Sciatic nerve (tissue), 2 donors: ENCODE measurements at regions not wholly inside any gene's neighbourhood (a gene's known extent, or its start where the extent isn't known, plus 50 kb on each side); places are given as distances from the start of the nearest gene placed in this dataset.

Source experiments
- ATAC-seq: fragments of 200-7000 bp; cut with Tn5 transposase; one replicate; pipeline ENCODE4 v1.9.1; 2020; ENCODE audit warnings: mild to moderate bottlenecking, moderate library complexity
- DNase-seq: peaks from one replicate; pipeline ENCODE4 v3.0.0-alpha.2; 2020; ENCODE audit warnings: low spot score
- intact Hi-C: fragments of 100-400 bp; cut with DNase I; formaldehyde crosslinking; loops from one replicate; pipeline ENCODE4 v1.14.2; 2022
- donor health status: DM: no; HTN: no; CAD: no.
- donor health status: DM: no; HTN: no; CAD: no.

DNA sequence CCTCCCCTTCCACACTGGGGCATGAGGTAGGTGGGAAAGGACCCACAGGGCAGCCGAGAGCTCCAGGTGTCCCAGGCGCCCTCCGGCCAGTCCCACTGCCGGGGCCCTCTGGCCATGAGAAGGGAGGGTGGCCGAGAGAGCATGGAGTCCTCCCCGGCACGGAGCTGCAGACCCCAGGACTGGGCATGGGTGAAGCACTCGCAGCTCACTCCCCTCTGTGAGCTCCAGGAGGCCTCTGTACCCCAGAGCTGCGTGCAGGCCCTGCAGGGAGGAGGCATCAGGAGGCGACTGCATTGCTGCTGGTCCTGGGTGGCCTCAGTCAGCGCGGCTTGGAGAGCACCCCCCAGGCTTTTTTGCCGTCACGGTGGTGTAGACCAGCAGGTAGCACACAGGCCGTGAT is 80.1 kb upstream of the TTC34 start:
- ATAC-seq (no peak), DNase-seq (no peak)
- intact Hi-C loops, result loop anchor here (1.0 kb wide), 1 partner anchor 551 kb away; no protein-coding TSS in a partner anchor

DNA sequence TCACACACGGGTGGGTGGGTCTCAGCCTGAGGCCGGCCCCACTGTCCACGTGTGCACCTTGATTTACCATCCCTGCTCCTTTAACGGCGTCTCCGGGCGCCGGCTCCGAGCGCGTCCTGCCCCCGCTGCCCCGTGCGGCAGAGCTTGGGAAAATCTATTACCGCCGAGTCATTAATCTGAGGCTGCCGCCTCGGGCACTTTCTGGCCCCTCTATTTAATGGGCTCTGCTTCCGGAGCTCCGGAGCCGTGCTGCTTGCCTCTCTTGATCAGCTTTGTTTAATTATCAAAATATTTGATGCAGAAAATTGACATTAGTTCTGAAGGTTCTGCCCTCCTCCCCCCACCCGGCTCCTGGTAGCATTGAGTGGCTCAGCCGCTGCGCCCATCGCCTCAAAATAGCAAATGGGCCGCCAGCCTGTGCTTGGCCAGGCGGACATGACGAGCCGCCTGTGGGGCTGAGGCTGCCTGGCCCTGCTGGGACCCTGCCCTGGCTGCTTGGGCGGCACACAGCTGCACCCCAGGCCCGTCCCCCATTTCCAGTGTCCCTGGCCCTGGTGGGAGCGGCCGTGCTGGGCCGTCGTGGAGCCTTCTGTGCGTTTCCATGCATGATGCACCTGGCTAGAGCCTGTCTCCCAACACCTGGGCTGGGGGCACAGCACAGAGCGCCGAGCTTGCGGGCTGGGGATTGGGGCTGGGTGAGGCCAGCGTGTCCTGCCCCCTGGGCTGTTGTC is 81.6 kb upstream of the TTC34 start:
- ATAC-seq (no peak), DNase-seq (no peak)
- intact Hi-C loops, result no loop called here

DNA sequence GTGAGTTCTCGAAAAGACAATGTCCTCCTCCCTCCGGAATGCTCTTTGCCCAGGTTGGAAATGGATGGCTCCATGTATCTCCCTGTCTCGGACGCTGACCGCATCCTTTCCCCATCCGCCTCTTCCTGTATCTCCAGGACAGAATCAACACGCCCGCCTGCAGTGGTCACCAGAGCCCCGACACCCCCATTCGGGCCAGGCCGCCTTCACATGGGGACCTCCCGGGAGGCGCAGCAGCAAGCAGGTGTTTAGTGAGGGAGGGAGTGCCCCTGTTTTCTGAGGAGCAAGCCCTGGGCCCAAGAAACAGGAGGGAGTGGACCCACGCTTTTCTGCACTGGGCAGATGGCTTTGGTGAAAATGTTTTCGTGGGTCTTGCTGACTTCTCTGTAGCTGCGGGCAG is 83.5 kb upstream of the TTC34 start:
- intact Hi-C loops, result no loop called here
- DNase-seq (no peak), ATAC-seq (no peak)

DNA sequence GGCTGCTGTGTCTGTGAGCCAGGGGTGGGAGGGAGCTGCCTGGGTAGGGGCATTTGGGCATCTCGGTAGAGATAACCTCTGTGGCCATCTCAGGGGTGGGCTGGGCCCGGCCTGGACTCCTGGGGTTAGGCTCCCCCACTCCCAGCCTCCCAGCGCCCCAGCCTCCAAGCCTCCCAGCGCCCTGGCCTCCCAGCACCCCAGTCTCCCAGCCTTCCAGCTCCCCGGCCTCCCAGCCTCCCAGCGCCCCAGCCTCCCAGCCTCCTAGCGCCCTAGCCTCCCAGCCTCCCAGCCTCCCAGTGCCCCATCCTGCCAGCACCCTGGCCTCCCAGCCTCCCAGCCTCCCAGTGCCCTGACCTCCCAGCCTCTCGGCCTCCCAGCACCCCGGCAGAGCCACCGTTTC is 85.1 kb upstream of the TTC34 start:
- no peak for DNase-seq
- intact Hi-C loops, result no loop called here
- ATAC-seq, result no peak

DNA sequence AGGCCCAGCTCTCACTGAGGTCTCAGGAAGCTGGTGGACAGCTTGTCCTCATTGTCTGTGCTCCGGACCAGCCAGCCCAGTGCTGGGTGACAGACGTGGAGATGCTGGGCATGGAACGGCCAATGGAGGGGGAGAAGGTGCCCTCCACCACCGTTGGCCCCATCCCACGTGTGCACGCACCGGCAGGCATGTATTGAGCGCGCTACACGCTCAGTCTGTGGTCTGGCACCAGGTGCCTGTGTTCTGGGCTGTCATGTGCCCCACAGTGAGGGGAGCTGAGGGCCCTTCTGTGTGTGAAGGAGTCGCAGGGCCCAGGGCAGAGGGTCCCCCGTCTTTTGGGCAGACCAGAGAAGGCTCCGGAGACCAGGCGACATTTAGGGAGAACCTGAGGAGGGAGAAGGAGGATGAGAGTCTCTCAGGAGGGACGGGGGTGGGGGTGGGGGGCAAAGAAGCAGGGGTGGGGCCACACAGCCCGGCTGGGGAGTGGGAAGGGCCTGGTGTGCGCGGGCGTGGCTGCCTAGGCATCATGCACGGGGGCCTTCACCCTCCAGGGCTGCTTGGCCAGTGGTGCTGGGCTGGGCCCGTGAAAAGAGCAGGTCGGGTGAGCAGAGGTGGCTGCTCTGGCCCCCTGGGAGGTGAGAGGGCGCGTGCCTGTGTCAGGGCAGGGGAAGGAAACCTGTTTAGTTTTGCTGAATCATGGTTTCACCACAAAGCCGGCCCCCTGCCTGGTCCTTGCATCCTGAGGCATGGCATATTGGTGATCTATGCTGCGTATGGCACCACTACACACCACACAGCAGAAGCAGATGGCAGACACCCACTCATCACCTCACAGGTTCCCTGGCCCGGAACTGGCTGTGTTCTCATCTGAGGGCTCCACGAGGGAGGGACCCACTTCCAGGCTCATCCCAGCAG is 86.7 kb upstream of the TTC34 start:
- intact Hi-C loops, result no loop called here
- ATAC-seq, result no peak

DNA sequence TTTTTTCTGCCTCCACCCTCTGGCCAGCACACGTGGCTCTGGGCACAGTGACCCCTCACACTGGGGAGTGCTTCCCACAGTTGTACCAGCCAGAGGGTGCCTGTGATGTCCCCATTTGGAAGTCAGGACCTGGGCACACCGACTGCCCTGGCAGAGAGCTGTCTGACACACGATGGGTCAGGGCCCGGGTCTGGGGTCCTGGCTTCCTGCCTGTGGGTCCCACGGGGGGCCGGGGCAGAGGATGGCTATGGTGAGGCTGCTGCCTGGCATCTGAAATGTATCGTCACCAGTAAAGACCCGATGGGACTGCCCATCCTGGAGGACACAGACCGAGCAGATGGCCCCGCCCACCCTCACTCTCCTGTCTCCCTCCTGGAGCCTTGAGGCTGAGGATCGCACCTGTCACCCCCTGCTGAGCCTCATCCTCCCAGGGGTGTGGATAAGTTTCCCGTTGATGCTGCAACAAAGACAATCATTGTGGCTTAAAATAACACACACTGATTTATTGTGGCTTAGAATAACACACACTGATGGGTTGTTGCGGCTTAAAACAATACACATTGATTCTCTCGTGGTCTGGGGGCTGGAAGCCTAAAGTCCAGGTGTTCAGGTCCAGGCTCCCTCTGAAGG is 88.8 kb upstream of the TTC34 start:
- intact Hi-C loops, result no loop called here
- ATAC-seq (no peak), DNase-seq (no peak)

More for the DNA sequence above, 86.7 kb upstream of the TTC34 start:
- DNase-seq, result no peak

DNA sequence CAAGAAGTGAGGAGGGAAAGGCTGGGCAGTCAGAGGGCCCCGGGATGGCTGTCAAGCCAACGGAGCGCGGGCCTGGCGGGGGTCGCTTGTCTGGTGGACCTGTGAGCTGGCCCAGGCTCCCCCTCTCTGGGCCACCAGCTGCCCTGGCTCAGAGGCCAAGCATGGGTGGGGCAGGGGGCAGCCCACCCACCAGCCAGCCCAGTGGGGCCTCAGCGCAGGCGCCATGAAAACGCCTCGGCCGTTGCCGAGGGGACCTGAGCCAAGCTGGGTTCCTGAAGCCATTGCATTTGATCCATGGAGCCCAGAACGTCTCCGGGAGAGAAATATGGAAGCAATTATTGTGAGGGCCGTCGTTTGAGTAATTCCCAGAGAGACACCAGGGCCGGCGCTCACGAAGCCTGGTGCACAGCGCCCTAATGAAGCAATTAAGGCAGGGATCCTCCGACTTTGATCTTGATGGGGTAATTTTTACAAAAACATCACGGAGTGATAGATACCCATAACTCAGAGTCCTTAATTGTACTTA is 90.5 kb upstream of the TTC34 start:
- DNase-seq (no peak), ATAC-seq (no peak)
- intact Hi-C loops, result no loop called here

DNA sequence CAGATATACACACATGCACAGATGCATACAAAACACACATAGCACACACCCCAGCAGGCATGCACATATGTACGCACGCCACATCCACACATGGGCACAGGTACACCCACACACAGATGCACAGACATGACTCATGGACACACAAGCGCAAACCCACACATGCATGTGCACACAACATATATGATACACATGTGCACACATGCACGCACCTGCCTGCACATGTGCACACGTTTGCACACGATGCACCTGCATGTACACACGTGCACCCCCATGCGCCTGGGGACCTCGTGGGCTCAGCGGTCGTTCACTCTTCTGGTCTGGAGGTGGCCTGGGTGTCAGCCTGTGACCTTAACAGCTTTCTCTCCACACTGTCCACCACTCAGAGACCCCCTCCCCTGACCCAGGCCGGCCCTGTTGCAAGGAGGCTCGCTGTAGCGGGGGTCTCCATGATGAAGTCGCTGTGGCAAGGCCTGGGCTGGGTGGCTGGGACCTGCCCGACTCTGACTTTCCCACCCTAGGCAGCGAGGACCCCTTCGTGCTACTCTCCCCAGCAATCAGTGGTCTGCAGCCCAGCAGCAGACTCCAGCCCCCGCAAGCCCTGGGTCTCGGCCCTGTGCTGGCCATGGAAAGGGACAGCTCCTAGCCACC is 92.1 kb upstream of the TTC34 start:
- no peak for ATAC-seq
- intact Hi-C loops, result no loop called here

DNA sequence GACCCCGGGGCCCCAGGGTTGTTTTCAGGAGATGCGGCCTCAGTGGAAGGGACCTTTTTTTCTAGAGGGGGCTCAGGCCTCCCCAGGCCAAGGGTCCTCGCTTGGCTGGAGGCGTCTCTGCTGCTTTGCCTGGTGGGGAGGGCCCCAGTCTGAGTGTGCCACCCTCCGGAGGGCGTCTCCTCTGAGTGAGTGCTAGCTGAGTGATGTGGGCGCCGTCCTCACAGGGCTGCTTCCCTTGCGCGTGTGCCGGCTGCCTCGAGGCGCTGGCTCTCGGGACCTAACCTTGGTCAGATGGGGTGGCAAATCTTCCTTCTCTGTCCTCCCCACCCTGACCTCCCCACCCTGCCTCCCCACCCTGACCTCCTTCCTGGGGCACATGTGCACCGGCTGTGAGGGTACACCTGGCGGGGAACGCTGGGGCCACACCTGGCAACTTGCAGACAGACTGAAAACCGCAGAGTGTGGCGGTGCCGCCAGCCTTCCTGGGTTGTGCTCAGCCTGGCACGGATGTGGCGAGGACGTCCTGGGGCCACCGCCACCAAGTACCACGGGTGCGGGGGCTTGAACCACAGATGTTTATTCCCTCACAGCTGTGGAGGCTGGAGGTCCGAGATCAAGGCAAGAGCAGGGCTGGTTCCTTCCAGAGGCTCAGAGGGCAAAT is 93.0 kb upstream of the TTC34 start:
- intact Hi-C loops, result no loop called here
- DNase-seq (no peak), ATAC-seq (no peak)

More for the DNA sequence above, 92.1 kb upstream of the TTC34 start:
- DNase-seq, result no peak

DNA sequence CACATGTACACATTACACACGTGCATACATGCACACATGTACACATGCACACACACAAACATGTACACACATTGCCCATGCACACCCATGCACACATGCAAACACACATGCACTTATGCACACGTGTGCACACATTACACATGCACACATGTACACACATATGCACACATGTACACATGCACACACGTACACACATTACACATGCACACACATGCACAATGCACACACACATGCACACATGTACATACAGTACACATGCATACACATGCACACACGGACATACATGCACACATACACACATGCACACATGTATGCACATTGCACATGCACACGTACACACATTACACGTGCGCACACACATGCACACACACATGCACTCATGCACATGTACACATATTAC is 95.3 kb upstream of the TTC34 start:
- ATAC-seq (no peak), DNase-seq (no peak)
- intact Hi-C loops, result no loop called here

DNA sequence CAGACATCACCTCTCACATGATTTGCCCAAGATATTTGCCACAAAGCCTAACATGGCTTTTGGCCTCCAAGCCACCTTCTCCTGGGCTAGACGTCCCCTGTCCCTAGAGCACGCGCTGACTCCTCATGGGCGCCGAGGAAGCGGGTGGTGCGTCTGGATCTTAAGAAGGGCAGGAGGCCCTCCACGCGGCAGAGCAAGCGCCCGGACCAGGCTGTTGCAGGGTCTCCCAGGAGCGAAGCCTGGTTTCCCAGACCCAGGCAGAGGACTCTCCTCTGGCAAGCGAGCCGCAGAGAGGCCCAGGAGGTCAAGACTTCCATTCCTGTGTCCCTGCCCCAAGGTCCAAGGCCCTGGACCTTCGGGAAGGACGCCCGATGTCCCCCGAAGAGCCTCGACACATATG is 101.7 kb upstream of the TTC34 start:
- ATAC-seq (no peak), DNase-seq (no peak)
- intact Hi-C loops, result no loop called here

DNA sequence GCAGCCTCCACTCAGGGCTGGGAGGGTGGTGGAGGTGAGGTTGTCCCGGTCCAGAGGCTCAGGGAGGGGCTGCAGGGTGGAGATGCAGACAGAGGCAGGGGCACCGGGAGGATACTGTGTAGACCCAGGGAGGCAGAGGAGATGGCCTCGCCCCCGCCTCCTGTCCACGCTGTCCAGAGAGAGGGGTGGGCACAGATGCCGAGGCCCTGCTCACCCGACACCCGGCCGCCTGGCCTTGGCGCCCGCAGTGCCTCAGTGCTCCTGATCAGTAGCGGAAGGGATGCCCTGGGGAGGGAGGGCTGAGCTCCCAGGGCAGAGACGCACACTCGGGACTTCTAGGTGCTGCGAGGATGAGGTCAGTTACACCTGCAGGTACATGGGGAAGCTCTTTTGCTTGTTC is 102.7 kb upstream of the TTC34 start:
- intact Hi-C loops, result no loop called here

DNA sequence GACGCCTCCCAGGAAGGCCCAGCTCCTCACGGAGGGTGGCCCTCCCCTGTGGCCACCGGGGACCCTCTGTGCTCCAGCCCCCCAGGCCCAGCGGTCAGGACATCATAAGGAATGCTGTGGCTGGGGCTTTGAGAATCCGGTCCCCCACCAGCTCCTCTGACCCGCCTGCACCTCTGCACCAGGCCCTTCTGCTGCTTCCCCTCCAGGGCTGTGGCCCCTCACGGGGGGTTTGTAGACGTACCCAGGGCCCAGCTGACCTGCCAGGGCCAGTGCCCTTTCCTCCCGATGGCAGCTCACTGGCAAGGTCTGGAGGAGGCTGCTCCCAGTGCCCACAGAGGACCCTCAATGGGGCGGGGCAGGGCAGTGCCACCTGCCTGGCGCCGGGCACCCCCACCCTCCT is 103.9 kb upstream of the TTC34 start:
- ATAC-seq, result no peak
- intact Hi-C loops, result no loop called here

More for the DNA sequence above, 102.7 kb upstream of the TTC34 start:
- no peak for DNase-seq
- ATAC-seq, result no peak

DNA sequence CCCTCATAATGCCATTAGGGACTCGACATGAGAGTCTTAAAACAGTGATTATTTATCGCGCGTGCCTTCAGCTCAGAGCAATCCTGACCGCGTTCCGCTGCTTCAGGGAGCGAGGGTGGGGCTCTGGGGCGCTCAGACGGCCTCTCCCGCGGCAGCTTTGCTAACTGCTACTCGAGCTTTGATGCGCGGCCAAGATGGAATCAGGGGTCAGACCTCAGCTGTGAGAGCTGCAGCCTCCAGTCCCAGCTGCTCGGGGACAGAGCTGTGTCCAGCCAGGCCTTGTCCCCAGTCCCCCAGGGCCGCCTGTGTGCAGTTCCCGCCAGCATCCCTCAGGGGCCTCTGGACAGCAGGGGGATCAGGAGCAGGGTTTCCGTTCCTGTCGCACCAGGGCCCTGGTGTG is 104.6 kb upstream of the TTC34 start:
- intact Hi-C loops, result no loop called here

More for the DNA sequence above, 103.9 kb upstream of the TTC34 start:
- no peak for DNase-seq

DNA sequence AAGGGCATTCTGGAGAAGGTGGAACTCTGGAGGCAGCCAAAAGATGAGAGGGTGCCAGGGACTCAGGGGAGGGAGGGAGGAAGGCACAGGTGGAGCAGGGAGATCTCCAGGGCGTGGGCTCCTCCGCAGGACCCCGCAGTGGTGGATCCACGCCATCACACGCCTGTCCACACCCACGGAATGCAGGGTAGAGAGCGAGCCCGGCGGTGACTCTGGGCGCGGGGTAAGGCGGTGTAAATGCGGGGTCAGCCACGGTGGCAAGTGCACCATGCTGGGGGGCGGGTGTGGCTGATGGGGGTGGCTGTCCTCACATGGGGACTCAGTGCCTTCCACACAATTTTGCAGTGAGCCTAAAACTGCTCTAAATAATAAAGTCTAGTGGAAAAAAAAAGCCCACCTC is 105.1 kb upstream of the TTC34 start:
- ATAC-seq, result no peak
- intact Hi-C loops, result no loop called here
- DNase-seq, result no peak

More for the DNA sequence above, 104.6 kb upstream of the TTC34 start:
- no peak for DNase-seq
- ATAC-seq, result no peak

DNA sequence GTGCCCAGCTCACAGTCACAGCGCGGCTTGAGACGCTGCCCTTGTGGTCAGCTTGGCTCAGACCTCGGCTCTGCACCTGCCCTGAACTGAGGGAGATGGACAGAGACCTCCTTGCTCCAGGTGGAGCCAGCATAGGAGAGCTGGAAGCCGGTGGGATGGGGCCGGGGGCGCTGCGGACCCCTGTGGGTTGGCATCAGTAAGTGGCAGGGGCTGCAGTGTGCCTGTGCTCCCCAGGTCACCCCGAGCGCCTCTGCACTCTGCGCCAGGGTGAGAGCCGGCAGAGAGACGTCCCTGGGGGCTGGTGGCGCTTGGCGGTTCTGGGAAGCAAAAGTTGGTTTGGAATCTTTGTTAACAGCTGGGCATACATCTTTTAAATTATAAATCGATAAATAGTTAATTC is 105.6 kb upstream of the TTC34 start:
- intact Hi-C loops, result no loop called here
- no peak for DNase-seq
- no peak for ATAC-seq

DNA sequence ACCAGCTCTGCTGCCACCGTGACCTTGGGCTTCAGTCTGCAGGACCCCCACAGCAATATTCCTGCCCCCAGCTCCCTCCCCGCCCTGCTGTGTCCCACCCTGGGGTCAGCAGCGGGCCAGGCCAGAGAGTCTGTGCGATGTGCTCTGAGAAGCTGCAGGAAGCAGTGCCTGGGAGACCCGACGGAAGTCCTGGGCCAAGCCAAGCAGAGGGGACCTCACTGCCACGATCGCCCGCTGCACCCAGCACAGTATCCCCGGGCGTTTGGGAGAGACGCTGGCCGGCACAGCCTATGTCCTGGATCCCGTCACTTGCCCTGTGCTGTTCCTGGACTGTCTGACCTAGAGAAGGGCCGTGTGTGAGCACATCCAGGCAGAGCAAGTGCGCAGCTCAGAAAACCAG is 106.6 kb upstream of the TTC34 start:
- DNase-seq (no peak), ATAC-seq (no peak)
- intact Hi-C loops, result no loop called here

DNA sequence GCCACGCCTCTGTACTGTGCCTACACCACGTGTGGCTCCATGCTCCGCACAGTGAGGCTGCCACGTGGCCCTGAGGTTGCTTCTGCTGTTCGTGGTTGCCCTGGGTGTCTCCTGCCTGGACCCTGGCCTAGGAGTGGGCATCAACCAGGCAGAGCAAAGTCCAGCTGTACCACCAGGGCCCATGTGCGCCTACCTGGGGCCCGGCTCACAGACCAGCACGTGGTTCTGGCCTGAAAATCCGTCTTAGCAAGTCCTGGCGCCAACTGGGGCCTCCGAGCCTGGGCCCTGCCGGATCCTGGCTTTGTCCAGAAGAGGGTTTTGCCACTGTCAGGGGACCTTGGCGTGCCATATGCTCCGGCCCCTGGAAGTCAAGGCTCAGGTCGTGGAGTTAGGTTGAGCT is 107.1 kb upstream of the TTC34 start:
- intact Hi-C loops, result no loop called here
- no peak for ATAC-seq
- DNase-seq, result no peak

DNA sequence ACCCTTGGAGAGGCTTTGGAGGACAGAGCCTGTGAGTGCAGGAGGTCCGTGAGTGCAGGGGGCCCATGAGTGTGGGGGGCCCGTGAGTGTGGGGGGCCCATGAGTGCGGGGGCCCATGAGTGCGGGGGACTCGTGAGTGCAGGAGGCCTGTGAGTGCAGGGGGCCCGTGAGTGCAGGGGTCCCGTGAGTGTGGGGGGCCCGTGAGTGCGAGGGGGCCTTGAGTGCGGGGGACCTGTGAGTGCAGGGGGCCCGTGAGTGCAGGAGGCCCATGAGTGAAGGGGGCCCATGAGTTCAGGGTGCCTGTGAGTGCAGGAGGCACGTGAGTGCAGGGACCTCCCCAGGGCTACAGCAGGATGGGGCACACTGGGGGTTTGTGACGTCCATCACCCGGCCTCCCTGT is 108.3 kb upstream of the TTC34 start:
- intact Hi-C loops, result no loop called here
- ATAC-seq (no peak), DNase-seq (no peak)
